OCI-LY7 (cell line): ENCODE measurements at regions not wholly inside any gene's neighbourhood (a gene's known extent, or its start where the extent isn't known, plus 50 kb on each side); places are given as distances from the start of the nearest gene placed in this dataset.

Experiments used
- EZH2phosphoT487 ChIP-seq: fragments of 200-600 bp; sonication (generic); IDR thresholded peaks from 2 replicates; pipeline ENCODE4 v1.6.1; 2018; ENCODE audit warnings: low read depth, borderline replicate concordance, mild to moderate bottlenecking, mixed run types, antibody characterized with exemption, low read length, moderate library complexity, mixed read lengths
- TF ChIP-seq, protein P1 (sequence below): fragments of 200-600 bp; sonication (generic); conservative IDR thresholded peaks from 2 replicates; pipeline ENCODE4 v1.5.1; 2014; ENCODE audit warnings: mild to moderate bottlenecking, antibody characterized with exemption, low read length, moderate library complexity, mixed read lengths

GRCh38 chr3:14283092-14283812 is 104.6 kb downstream of the LSM3 start:
- TF ChIP-seq, protein P1, sequence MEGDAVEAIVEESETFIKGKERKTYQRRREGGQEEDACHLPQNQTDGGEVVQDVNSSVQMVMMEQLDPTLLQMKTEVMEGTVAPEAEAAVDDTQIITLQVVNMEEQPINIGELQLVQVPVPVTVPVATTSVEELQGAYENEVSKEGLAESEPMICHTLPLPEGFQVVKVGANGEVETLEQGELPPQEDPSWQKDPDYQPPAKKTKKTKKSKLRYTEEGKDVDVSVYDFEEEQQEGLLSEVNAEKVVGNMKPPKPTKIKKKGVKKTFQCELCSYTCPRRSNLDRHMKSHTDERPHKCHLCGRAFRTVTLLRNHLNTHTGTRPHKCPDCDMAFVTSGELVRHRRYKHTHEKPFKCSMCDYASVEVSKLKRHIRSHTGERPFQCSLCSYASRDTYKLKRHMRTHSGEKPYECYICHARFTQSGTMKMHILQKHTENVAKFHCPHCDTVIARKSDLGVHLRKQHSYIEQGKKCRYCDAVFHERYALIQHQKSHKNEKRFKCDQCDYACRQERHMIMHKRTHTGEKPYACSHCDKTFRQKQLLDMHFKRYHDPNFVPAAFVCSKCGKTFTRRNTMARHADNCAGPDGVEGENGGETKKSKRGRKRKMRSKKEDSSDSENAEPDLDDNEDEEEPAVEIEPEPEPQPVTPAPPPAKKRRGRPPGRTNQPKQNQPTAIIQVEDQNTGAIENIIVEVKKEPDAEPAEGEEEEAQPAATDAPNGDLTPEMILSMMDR = no peak
- no peak for TF ChIP-seq EZH2phosphoT487
